Omental fat pad (tissue), 3 donors: ENCODE measurements at regions not wholly inside any gene's neighbourhood (a gene's known extent, or its start where the extent isn't known, plus 50 kb on each side); places are given as distances from the start of the nearest gene placed in this dataset.

Experiments
- ATAC-seq: fragments of 150-250 bp; one replicate; pipeline ENCODE4 v1.9.1; 2016; ENCODE audit warnings: mild to moderate bottlenecking, moderate library complexity; ENCODE audit not compliant: low FRiP score
- DNase-seq: peaks from one replicate; pipeline ENCODE4 v3.0.0-alpha.2; 2019; ENCODE audit warnings: low spot score
- CTCF ChIP-seq, 3 donors: fragments of 450-650 bp; IDR thresholded peaks; one replicate each; pipeline ENCODE4 v1.5.1; 2016 to 2017; ENCODE audit warnings: antibody characterized with exemption in 3 of 3, mild to moderate bottlenecking in 3 of 3, moderate library complexity in 2 of 3

DNA sequence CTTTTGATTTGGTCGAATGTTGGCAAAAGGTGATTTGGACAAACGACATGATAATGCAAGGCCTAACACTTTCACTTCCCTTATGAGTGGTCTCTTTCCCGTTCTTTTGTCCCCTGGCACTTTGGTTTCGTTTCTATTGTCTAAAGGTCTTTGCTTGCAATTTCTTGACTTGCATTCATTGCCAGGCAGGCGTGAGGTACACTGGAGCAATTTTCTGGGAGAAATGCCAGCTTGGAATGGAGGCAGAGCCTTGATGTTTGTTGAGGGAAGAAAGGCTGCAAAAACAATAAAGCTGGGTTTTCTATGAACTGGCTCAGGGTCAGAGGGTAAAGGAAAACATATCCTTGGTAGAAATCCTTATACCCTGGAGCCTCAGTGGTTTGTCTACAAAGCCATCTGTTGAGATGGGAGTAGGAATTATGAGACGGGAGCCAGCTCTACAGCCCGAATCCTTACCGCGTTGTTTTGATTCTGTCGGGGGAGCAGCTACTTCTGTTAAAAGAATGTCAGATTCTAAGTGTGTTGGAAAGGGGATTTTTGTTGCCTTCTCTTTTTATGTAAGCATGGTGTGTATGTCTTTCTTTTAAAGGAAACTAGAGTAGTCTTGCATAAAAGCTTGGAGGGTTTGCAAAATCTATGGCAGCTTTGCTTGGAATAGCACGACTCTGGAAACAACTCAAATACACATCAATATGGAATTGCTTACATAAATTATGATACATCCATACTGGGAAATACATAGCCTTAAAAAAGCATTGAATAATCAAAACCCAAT lies 158.9 kb downstream of the RMI1 start:
- no peak for DNase-seq
- no peak for TF ChIP-seq CTCF (IDR thresholded peaks at IDR 0.05)

GRCh38 chr9:84140535-84141101 lies 160.0 kb downstream of the RMI1 start:
- no peak for TF ChIP-seq CTCF (IDR thresholded peaks at IDR 0.05)
- DNase-seq (no peak), ATAC-seq (no peak)

More for the DNA sequence above, 158.9 kb downstream of the RMI1 start:
- ATAC-seq: no peak

DNA sequence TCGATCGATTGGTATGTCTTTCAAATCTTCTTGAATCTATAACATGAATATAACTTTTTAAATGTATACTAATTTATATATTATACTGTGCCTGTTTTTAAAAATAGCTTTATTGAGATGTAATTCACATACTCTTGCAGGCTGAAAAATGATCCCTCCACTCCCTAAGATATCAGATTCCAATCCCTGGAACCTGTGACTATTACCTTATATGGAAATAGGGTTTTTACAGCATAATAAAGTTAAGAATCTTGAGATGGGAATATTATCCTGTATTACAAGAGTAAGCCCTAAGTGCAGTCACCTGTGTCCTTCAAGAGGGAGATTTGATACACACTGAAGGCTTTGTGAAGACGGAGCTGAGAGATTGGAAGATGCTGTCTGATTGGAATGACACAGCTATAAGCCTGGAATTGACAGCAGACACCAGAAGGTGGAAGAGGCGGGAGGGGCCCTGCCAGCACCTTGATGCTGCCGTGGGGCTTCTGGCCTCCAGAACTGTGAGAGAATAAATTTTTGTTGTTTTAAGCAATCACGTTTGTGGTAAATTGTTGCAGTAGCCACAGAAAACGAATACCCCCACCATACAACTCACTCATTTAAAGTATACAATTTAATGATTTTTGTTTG lies 161.3 kb downstream of the RMI1 start:
- no peak for DNase-seq
- no peak for TF ChIP-seq CTCF (IDR thresholded peaks at IDR 0.05)
- ATAC-seq: no peak

- DNase-seq (no peak), ATAC-seq (no peak)
- no peak for TF ChIP-seq CTCF (IDR thresholded peaks at IDR 0.05)
Measured at GRCh38 chr9:84145031-84145430, 164.4 kb downstream of the RMI1 start.

GRCh38 chr9:84145780-84146179 lies 165.2 kb downstream of the RMI1 start:
- DNase-seq: no peak
- no peak for ATAC-seq
- no peak for TF ChIP-seq CTCF (IDR thresholded peaks at IDR 0.05)

DNA sequence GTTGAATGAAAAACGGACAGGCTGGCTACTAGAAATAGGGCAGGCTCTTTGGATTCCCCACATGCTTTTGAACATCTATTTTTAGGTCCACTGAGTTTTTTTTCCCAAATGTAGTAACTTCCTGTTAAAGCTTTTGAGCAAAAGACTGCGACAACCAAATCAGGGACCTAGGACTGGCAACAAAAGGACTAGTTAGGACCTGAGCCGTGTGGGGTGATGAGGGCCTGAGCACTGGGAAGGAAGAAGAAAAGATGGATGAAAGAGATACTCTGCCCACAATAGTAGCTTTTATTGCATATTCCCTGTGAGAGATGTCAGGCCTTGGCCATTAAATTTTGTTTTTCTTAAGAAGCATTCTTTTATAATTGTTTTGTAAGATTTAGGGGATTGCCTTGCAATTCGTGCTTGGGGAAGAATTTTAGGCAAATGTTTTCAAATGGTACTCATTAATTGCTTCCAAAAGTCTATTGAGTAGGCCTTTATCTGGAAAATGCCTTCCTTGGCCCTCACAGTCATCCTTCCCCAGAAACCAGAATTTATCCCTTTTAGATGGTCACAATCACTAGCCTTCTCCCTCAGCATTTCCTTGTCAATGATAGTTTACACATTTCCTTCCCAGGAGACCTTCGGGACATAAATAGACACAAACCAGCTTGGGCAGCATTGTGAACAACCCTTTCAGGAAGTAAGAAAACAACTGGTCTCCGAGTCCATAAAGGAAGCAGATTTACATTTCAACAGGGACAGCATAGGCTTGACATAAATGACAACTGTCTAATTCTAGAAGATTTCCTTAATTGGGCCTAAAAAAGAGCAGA lies 166.5 kb downstream of the RMI1 start:
- ATAC-seq: no peak

More for the DNA sequence above, 166.5 kb downstream of the RMI1 start:
- TF ChIP-seq CTCF (IDR thresholded peaks at IDR 0.05): no peak
- DNase-seq: no peak
